ENCODE measurements at regions not wholly inside any gene's neighbourhood (a gene's known extent, or its start where the extent isn't known, plus 50 kb on each side); places are given as distances from the start of the nearest gene placed in this dataset.

DNA sequence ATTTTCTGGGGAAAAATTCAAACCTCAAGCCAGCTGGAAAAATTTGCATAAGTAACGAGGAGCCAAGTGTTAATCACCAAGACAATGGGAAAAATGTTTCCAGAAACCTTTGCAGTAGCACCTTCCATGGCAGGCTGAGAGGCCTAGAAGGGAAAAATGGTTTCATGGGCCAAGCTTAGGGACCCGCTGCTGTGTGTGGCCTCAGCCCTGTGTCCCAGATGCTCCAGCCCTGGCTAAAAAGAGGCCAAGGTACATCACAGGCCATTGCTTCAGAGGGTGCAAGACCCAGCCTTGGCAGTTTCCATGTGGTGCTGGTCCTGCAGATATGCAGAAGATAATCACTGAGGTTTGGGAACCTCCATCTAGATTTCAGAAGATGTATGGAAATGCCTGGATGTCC is 98.3 kb upstream of the NWD2 start:
- no peak for TF ChIP-seq CTCF (IDR thresholded peaks at IDR 0.05; ENCODE audit: low read depth, low read length, poor library complexity, severe bottlenecking)
- no peak for TF ChIP-seq EZH2phosphoT487 (IDR thresholded peaks at IDR 0.05; ENCODE audit: borderline replicate concordance, low read length)
